K562 (cell line): ENCODE measurements at regions not wholly inside any gene's neighbourhood (a gene's known extent, or its start where the extent isn't known, plus 50 kb on each side); places are given as distances from the start of the nearest gene placed in this dataset.

ENCODE experiments used
- ATAC-seq: fragments of 200-7000 bp; cut with Tn5 transposase; 3 replicates; pipeline ENCODE4 v1.9.1; 2020; ENCODE audit warnings: moderate library complexity
- BruUV-seq: library from RNA; stranded (reverse); fragments of 400-500 nt; replicated peaks from 2 replicates; lab custom pipeline; 2021; lab: Mats Ljungman, UMichigan
- CTCF ChIA-PET: fragments of 300-600 bp; formaldehyde crosslinking; extraction: SDS; loops from one replicate; lab custom pipeline; 2021; ENCODE audit warnings: low intra/inter-chr PET ratio; lab: Yijun Ruan, JAX
- POLR2A ChIA-PET: fragments of 300-600, 350-650 bp; sonication (Branson Sonifier 250); formaldehyde crosslinking; extraction: SDS; loops from one replicate; lab custom pipeline; 2021; ENCODE audit warnings: antibody characterized with exemption, inconsistent platforms; lab: Yijun Ruan, JAX
- DNase-seq, 4 experiments: peaks; one replicate each; pipeline versions ENCODE4 v3.0.0 to v3.0.0-alpha.2; 2011 to 2018; ENCODE audit warnings: low spot score in 3 of 4, mixed read lengths in 3 of 4; ENCODE audit errors: extremely low read depth in 1 of 4
- FAIRE-seq: peaks from 2 replicates; lab custom pipeline; 2011; peaks lifted over from hg19 to GRCh38; lab: Jason Lieb, UNC
- H2AFZ ChIP-seq: 2 replicates; pipeline ENCODE4 v1.6.0; 2011; ENCODE audit warnings: low read depth, low read length, control low read depth, inconsistent platforms
- H3K27ac ChIP-seq: fragments of 200-600 bp; 3 replicates; pipeline ENCODE4 v1.8.0; 2011; ENCODE audit warnings: low read depth, mild to moderate bottlenecking, control low read depth, inconsistent platforms, low read length, moderate library complexity, mixed read lengths; ENCODE audit errors: extremely low read depth
- H3K27me3 ChIP-seq, 2 experiments: fragments of 300-600 bp in 1 of 2; 2 replicates in 1 of 2; 3 replicates in 1 of 2; pipeline versions ENCODE4 v1.6.0 to v1.8.0; 2011; ENCODE audit warnings: inconsistent platforms in 2 of 2, low read length in 2 of 2, mild to moderate bottlenecking in 1 of 2, mixed read lengths in 1 of 2, moderate library complexity in 1 of 2; ENCODE audit not compliant: control insufficient read depth in 2 of 2, insufficient read depth in 2 of 2
- H3K36me3 ChIP-seq: fragments of 300-600 bp; 3 replicates; pipeline ENCODE4 v1.8.0; 2011; ENCODE audit warnings: mild to moderate bottlenecking, low read length, inconsistent platforms; ENCODE audit not compliant: control insufficient read depth, insufficient read depth
- H3K4me1 ChIP-seq, 2 experiments: fragments of 200-600 bp in 1 of 2; replicated peaks in 1 of 2; 2 replicates in 1 of 2; 3 replicates in 1 of 2; pipeline versions ENCODE4 v1.5.1 to v1.8.0; 2011; ENCODE audit warnings: inconsistent platforms in 2 of 2, low read length in 2 of 2, mild to moderate bottlenecking in 1 of 2, mixed read lengths in 1 of 2, moderate library complexity in 1 of 2; ENCODE audit not compliant: control insufficient read depth in 2 of 2, insufficient read depth in 2 of 2
- H3K4me2 ChIP-seq: 2 replicates; pipeline ENCODE4 v1.6.1; 2011; ENCODE audit warnings: low read length, control low read depth, inconsistent platforms, mixed read lengths; ENCODE audit not compliant: insufficient read depth
- H3K4me3 ChIP-seq: fragments of 200-600 bp; sonication (generic), shearing (Covaris generic); 2 replicates; pipeline ENCODE4 v1.5.1; 2016; ENCODE audit warnings: control low read depth, inconsistent platforms
- H3K79me2 ChIP-seq: fragments of 200-600 bp; 3 replicates; pipeline ENCODE4 v1.8.0; 2011; ENCODE audit warnings: low read length, inconsistent platforms; ENCODE audit not compliant: control insufficient read depth, insufficient read depth
- H3K9ac ChIP-seq, 2 experiments: 2 replicates each; pipeline versions ENCODE4 v1.6.0 to v1.6.1; 2011; ENCODE audit warnings: low read depth in 2 of 2, low read length in 2 of 2, control low read depth in 1 of 2, inconsistent platforms in 1 of 2, mild to moderate bottlenecking in 1 of 2, mixed read lengths in 1 of 2; ENCODE audit not compliant: insufficient read depth in 1 of 2
- H3K9me1 ChIP-seq: one replicate; pipeline ENCODE4 v1.6.0; 2011; ENCODE audit warnings: inconsistent platforms, mild to moderate bottlenecking, low read length, moderate library complexity; ENCODE audit not compliant: control insufficient read depth, insufficient read depth
- H3K9me3 ChIP-seq: replicated peaks from 2 replicates; pipeline ENCODE4 v1.5.1; 2011; ENCODE audit warnings: low read depth, low read length, inconsistent platforms; ENCODE audit not compliant: control insufficient read depth, insufficient read depth
- H4K20me1 ChIP-seq: replicated peaks from 2 replicates; pipeline ENCODE4 v1.6.1; 2011; ENCODE audit warnings: low read length, inconsistent platforms, mixed read lengths; ENCODE audit not compliant: control insufficient read depth, insufficient read depth
- CBX8 ChIP-seq: fragments of 200-600 bp; sonication (generic); IDR thresholded peaks from 2 replicates; pipeline ENCODE4 v1.6.1; 2012; ENCODE audit warnings: borderline replicate concordance, mixed run types, low read depth, mild to moderate bottlenecking, moderate library complexity, mixed read lengths, low read length, control low read depth, inconsistent platforms; ENCODE audit not compliant: poor library complexity, severe bottlenecking; ENCODE audit errors: extremely low read depth
- JUN ChIP-seq, 2 experiments: sonication (generic) in 1 of 2; formaldehyde crosslinking in 1 of 2; IDR thresholded peaks; 2 replicates each; pipeline versions ENCODE4 v1.6.1 to v1.8.0; 2012 to 2022; ENCODE audit warnings: borderline replicate concordance in 2 of 2, mild to moderate bottlenecking in 2 of 2, improper control_type of control experiment in 1 of 2, low read depth in 1 of 2, low read length in 1 of 2, missing genetic modification reagents in 1 of 2
- KAT7 ChIP-seq: sonication (generic); formaldehyde crosslinking; IDR thresholded peaks from 2 replicates; pipeline ENCODE4 v1.8.0; 2022; ENCODE audit warnings: missing genetic modification reagents, mild to moderate bottlenecking, borderline replicate concordance
- MGA ChIP-seq: fragments of 450-650 bp; IDR thresholded peaks from 2 replicates; pipeline ENCODE4 v1.6.1; 2016; ENCODE audit warnings: mild to moderate bottlenecking, moderate library complexity
- PATZ1 ChIP-seq: fragments of 250-450 bp; sonication (Bioruptor Pico); IDR thresholded peaks from 2 replicates; pipeline ENCODE4 v1.5.0; 2020; ENCODE audit warnings: mild to moderate bottlenecking, borderline replicate concordance
- SMARCA4 ChIP-seq: fragments of 450-650 bp; IDR thresholded peaks from 2 replicates; pipeline ENCODE4 v1.6.1; 2016
- WHSC1 ChIP-seq: IDR thresholded peaks from one replicate; pipeline ENCODE4 v1.6.1; 2012; ENCODE audit warnings: low read length, control low read depth, inconsistent platforms
- WGBS: fragments of 100-300 bp; shearing (Covaris generic); methylation state at CpG from one replicate; pipeline ENCODE4 v1.1.6; 2016; ENCODE audit warnings: low coverage, mixed read lengths; ENCODE audit not compliant: insufficient coverage; ENCODE audit errors: missing lambda C conversion rate; 5-methylcytosine and 5-hydroxymethylcytosine counted together
- in situ Hi-C: fragments of 300-500 bp; cut with MboI; formaldehyde crosslinking; loops from 4 replicates; pipeline ENCODE4 v1.15.0; 2018; ENCODE audit warnings: inconsistent platforms, mixed read lengths
- intact Hi-C: fragments of 100-400 bp; cut with micrococcal nuclease; formaldehyde crosslinking; loops from 2 replicates; pipeline ENCODE4 v1.14.2; 2022

- no peaks in the 10 kb centered on the region; the same call in 1 of the 2 replicates for H4K20me1 ChIP-seq
- FAIRE-seq (no peak), ATAC-seq (no peak), DNase-seq (no peak)
- no peaks in the 10 kb centered on the region for H3K36me3 ChIP-seq
- intact Hi-C loops (no loop called here), in situ Hi-C loops (no loop called here)
- no peak overlapping the region for H2AFZ ChIP-seq
- H3K79me2 ChIP-seq, result no peaks in the 10 kb centered on the region
- POLR2A ChIA-PET, result interaction anchor here (0.7 kb wide), 1 partner anchor 270 kb away, joined by 3 read pairs; no protein-coding TSS in a partner anchor
- no peak for TF ChIP-seq KAT7 (CRISPR knock-in tag)
- TF ChIP-seq CBX8, result no peak
- no peak for TF ChIP-seq WHSC1
- TF ChIP-seq PATZ1, result no peak
- no peak for TF ChIP-seq SMARCA4
- TF ChIP-seq MGA, result no peak
- no peak for TF ChIP-seq JUN (IDR thresholded peaks at IDR 0.05; ENCODE audit: borderline replicate concordance, low read depth, low read length)
- TF ChIP-seq JUN (CRISPR knock-in tag; IDR thresholded peaks at IDR 0.05; ENCODE audit: borderline replicate concordance), result no peak
- H3K4me2 ChIP-seq, result no peak overlapping the region
- no peaks in the 10 kb centered on the region for H3K4me1 ChIP-seq
- no TSS peak for BruUV-seq
- no peak overlapping the region for H3K9ac ChIP-seq
- 0% methylated on average over 9 of the region's 9 CpGs for WGBS
- CTCF ChIA-PET, result no interaction called here
- H3K4me3 ChIP-seq, result no peak overlapping the region
- no peak overlapping the region for H3K27ac ChIP-seq
- H3K27me3 ChIP-seq, result no peaks in the 10 kb centered on the region; a peak in 1 of 5 replicates
- H3K9me1 ChIP-seq, result no peaks in the 10 kb centered on the region
- no peaks in the 10 kb centered on the region for H3K9me3 ChIP-seq
Observed at GRCh38 chr15:62625429-62626033, 417.0 kb upstream of the TPM1 start.
